Mesendoderm (in vitro differentiated cells): ENCODE measurements at regions not wholly inside any gene's neighbourhood (a gene's known extent, or its start where the extent isn't known, plus 50 kb on each side); places are given as distances from the start of the nearest gene placed in this dataset.

Experiments
- DNase-seq: peaks from one replicate; pipeline ENCODE4 v3.0.0; 2013
- H2AK5ac ChIP-seq: 2 replicates; pipeline ENCODE4 v1.6.1; 2013; ENCODE audit warnings: low read length, inconsistent platforms
- H2BK120ac ChIP-seq: 2 replicates; pipeline ENCODE4 v1.6.1; 2013; ENCODE audit warnings: low read depth, mild to moderate bottlenecking, low read length, moderate library complexity, mixed read lengths
- H2BK15ac ChIP-seq: replicated peaks from 2 replicates; pipeline ENCODE4 v1.6.1; 2013; ENCODE audit warnings: low read depth, mild to moderate bottlenecking, moderate library complexity
- H2BK5ac ChIP-seq: 2 replicates; pipeline ENCODE4 v1.6.1; 2013; ENCODE audit warnings: low read length, inconsistent platforms
- H3K18ac ChIP-seq: 2 replicates; pipeline ENCODE4 v1.6.1; 2013; ENCODE audit warnings: mild to moderate bottlenecking, low read length, mixed read lengths
- H3K23ac ChIP-seq: one replicate; pipeline ENCODE4 v1.6.1; 2013; ENCODE audit warnings: low read length
- H3K27ac ChIP-seq: 2 replicates; pipeline ENCODE4 v1.5.1; 2013; ENCODE audit warnings: low read depth, mild to moderate bottlenecking, inconsistent platforms, low read length, moderate library complexity
- H3K27me3 ChIP-seq: 2 replicates; pipeline ENCODE4 v1.6.1; 2013; ENCODE audit warnings: low read length, control low read depth, mild to moderate bottlenecking, inconsistent platforms; ENCODE audit not compliant: insufficient read depth, poor library complexity
- H3K36me3 ChIP-seq: 2 replicates; pipeline ENCODE4 v1.6.1; 2013; ENCODE audit warnings: low read length, inconsistent platforms; ENCODE audit not compliant: control insufficient read depth, insufficient read depth
- H3K4ac ChIP-seq: one replicate; pipeline ENCODE4 v1.6.1; 2013; ENCODE audit warnings: low read depth, mild to moderate bottlenecking, low read length, moderate library complexity
- H3K4me1 ChIP-seq: 2 replicates; pipeline ENCODE4 v1.6.1; 2013; ENCODE audit warnings: low read depth, low read length, inconsistent platforms; ENCODE audit not compliant: control insufficient read depth
- H3K4me2 ChIP-seq: 2 replicates; pipeline ENCODE4 v1.6.1; 2013; ENCODE audit warnings: low read length
- H3K4me3 ChIP-seq: 2 replicates; pipeline ENCODE4 v1.5.1; 2013; ENCODE audit warnings: mild to moderate bottlenecking, low read length
- H3K56ac ChIP-seq: one replicate; pipeline ENCODE4 v1.6.1; 2013; ENCODE audit warnings: low read length
- H3K79me1 ChIP-seq: 2 replicates; pipeline ENCODE4 v1.6.1; 2013; ENCODE audit warnings: low read length, inconsistent platforms
- H3K79me2 ChIP-seq: 2 replicates; pipeline ENCODE4 v1.6.1; 2013; ENCODE audit warnings: mild to moderate bottlenecking, low read length; ENCODE audit not compliant: control insufficient read depth, insufficient read depth
- H3K9ac ChIP-seq: 2 replicates; pipeline ENCODE4 v1.6.1; 2013; ENCODE audit warnings: low read length, inconsistent platforms
- H4K5ac ChIP-seq: one replicate; pipeline ENCODE4 v1.6.1; 2013; ENCODE audit warnings: low read length
- H4K8ac ChIP-seq: one replicate; pipeline ENCODE4 v1.6.1; 2013; ENCODE audit warnings: low read depth, mild to moderate bottlenecking, control low read depth, low read length, moderate library complexity
- WGBS: extraction: QIAGEN DNeasy Blood & Tissue Kit; methylation state at CpG from one replicate; pipeline ENCODE4 v1.1.7; 2013; ENCODE audit warnings: low lambda C conversion rate, missing lambda C conversion rate; ENCODE audit not compliant: insufficient coverage; ENCODE audit errors: extremely low coverage; 5-methylcytosine and 5-hydroxymethylcytosine counted together

- Histone ChIP-seq H3K56ac (no peak overlapping the region), H2AK5ac (no peak overlapping the region), H4K5ac (no peak overlapping the region), H3K4ac (no peak overlapping the region), H3K18ac (no peak overlapping the region), H3K36me3 (no peaks in the 10 kb centered on the region), H2BK15ac (no peak overlapping the region), H3K79me2 (no peaks in the 10 kb centered on the region), H3K27me3 (no peaks in the 10 kb centered on the region), H3K79me1 (no peaks in the 10 kb centered on the region), H2BK5ac (no peak overlapping the region), H3K23ac (no peak overlapping the region), H3K9ac (no peak overlapping the region), H4K8ac (no peak overlapping the region), H3K27ac (no peak overlapping the region), H2BK120ac (no peak overlapping the region), H3K4me3 (no peak overlapping the region), H3K4me1 (no peaks in the 10 kb centered on the region), H3K4me2 (no peak overlapping the region)
- WGBS = no CpG with 5 or more reads among the region's 3 CpGs
- DNase-seq = no peak
Measured at GRCh38 chr14:25677111-25677510, 627.2 kb upstream of the STXBP6 start.

GRCh38 chr14:25667387-25667786 lies 617.4 kb upstream of the STXBP6 start:
- H3K23ac ChIP-seq = no peak overlapping the region
- H3K4ac ChIP-seq = no peak overlapping the region
- no peak for DNase-seq
- H3K9ac ChIP-seq = no peak overlapping the region
- H3K4me1 ChIP-seq = no peaks in the 10 kb centered on the region
- no peak overlapping the region for H4K8ac ChIP-seq
- no peaks in the 10 kb centered on the region for H3K36me3 ChIP-seq
- no peak overlapping the region for H2AK5ac ChIP-seq
- no peak overlapping the region for H3K27ac ChIP-seq
- no peak overlapping the region for H2BK120ac ChIP-seq
- H4K5ac ChIP-seq = no peak overlapping the region
- no peaks in the 10 kb centered on the region for H3K79me2 ChIP-seq
- H3K4me3 ChIP-seq = no peak overlapping the region
- H2BK15ac ChIP-seq = no peak overlapping the region
- WGBS = no CpG with 5 or more reads among the region's 2 CpGs
- no peak overlapping the region for H2BK5ac ChIP-seq
- H3K56ac ChIP-seq = no peak overlapping the region
- H3K79me1 ChIP-seq = no peaks in the 10 kb centered on the region
- H3K27me3 ChIP-seq = no peaks in the 10 kb centered on the region
- no peak overlapping the region for H3K18ac ChIP-seq
- no peak overlapping the region for H3K4me2 ChIP-seq

GRCh38 chr14:25666877-25667276 lies 616.9 kb upstream of the STXBP6 start:
- Histone ChIP-seq H3K9ac (no peak overlapping the region), H3K4ac (no peak overlapping the region), H3K23ac (no peak overlapping the region), H3K4me1 (no peaks in the 10 kb centered on the region), H3K56ac (no peak overlapping the region), H3K18ac (no peak overlapping the region), H3K36me3 (no peaks in the 10 kb centered on the region), H3K79me1 (no peaks in the 10 kb centered on the region), H2AK5ac (no peak overlapping the region), H3K4me3 (no peak overlapping the region), H3K27me3 (no peaks in the 10 kb centered on the region), H2BK15ac (no peak overlapping the region), H3K27ac (no peak overlapping the region), H2BK5ac (no peak overlapping the region), H4K5ac (no peak overlapping the region), H3K4me2 (no peak overlapping the region), H4K8ac (no peak overlapping the region), H2BK120ac (no peak overlapping the region), H3K79me2 (no peaks in the 10 kb centered on the region)
- no peak for DNase-seq
- WGBS = no CpG with 5 or more reads among the region's 4 CpGs

GRCh38 chr14:25658988-25659387 lies 609.0 kb upstream of the STXBP6 start:
- Histone ChIP-seq H3K4me1 (no peaks in the 10 kb centered on the region), H3K36me3 (no peaks in the 10 kb centered on the region), H3K56ac (no peak overlapping the region), H3K9ac (no peak overlapping the region), H3K27me3 (no peaks in the 10 kb centered on the region), H4K5ac (no peak overlapping the region), H3K4me3 (no peak overlapping the region), H3K4ac (no peak overlapping the region), H4K8ac (no peak overlapping the region), H2BK15ac (no peak overlapping the region), H3K18ac (no peak overlapping the region), H2AK5ac (no peak overlapping the region), H3K27ac (no peak overlapping the region), H3K79me2 (no peaks in the 10 kb centered on the region), H2BK120ac (no peak overlapping the region), H3K4me2 (no peak overlapping the region), H2BK5ac (no peak overlapping the region), H3K79me1 (no peaks in the 10 kb centered on the region), H3K23ac (no peak overlapping the region)
- no CpG with 5 or more reads among the region's 2 CpGs for WGBS
- no peak for DNase-seq

GRCh38 chr14:25630447-25630846 lies 580.5 kb upstream of the STXBP6 start:
- Histone ChIP-seq H2AK5ac (no peak overlapping the region), H3K27me3 (no peaks in the 10 kb centered on the region), H3K4me3 (no peak overlapping the region), H3K9ac (no peak overlapping the region), H3K4ac (no peak overlapping the region), H3K79me2 (no peaks in the 10 kb centered on the region), H2BK5ac (no peak overlapping the region), H3K79me1 (no peaks in the 10 kb centered on the region), H2BK15ac (no peak overlapping the region), H4K8ac (no peak overlapping the region), H3K4me2 (no peak overlapping the region), H3K36me3 (no peaks in the 10 kb centered on the region), H3K18ac (no peak overlapping the region), H4K5ac (no peak overlapping the region), H3K56ac (no peak overlapping the region), H3K23ac (no peak overlapping the region), H3K27ac (no peak overlapping the region), H2BK120ac (no peak overlapping the region), H3K4me1 (no peaks in the 10 kb centered on the region)
- DNase-seq = no peak
- WGBS = no CpG with 5 or more reads among the region's 2 CpGs

GRCh38 chr14:25628978-25629377 lies 579.0 kb upstream of the STXBP6 start:
- H3K4me1 ChIP-seq = no peaks in the 10 kb centered on the region
- no peak overlapping the region for H3K9ac ChIP-seq
- no peak overlapping the region for H2BK5ac ChIP-seq
- WGBS = no CpG with 5 or more reads among the region's 2 CpGs
- no peak overlapping the region for H3K18ac ChIP-seq
- no peaks in the 10 kb centered on the region for H3K36me3 ChIP-seq
- no peak overlapping the region for H3K4ac ChIP-seq
- no peaks in the 10 kb centered on the region for H3K79me2 ChIP-seq
- no peaks in the 10 kb centered on the region for H3K79me1 ChIP-seq
- no peak overlapping the region for H4K5ac ChIP-seq
- no peak overlapping the region for H3K4me2 ChIP-seq
- H4K8ac ChIP-seq = no peak overlapping the region
- no peak overlapping the region for H2BK15ac ChIP-seq
- no peak overlapping the region for H3K56ac ChIP-seq
- DNase-seq = no peak
- H3K4me3 ChIP-seq = no peak overlapping the region
- no peaks in the 10 kb centered on the region for H3K27me3 ChIP-seq
- no peak overlapping the region for H2AK5ac ChIP-seq
- no peak overlapping the region for H2BK120ac ChIP-seq
- no peak overlapping the region for H3K23ac ChIP-seq
- no peak overlapping the region for H3K27ac ChIP-seq
